Renal cortex interstitium (tissue), 11 donors: ENCODE measurements at regions not wholly inside any gene's neighbourhood (a gene's known extent, or its start where the extent isn't known, plus 50 kb on each side); places are given as distances from the start of the nearest gene placed in this dataset.
A peak's percentile ranks its signal among the peaks of the same experiment; 100 is the strongest.

Source experiments
- DNase-seq, 11 donors: peaks; one replicate each; pipeline ENCODE4 v3.0.0-alpha.2; 2013; ENCODE audit warnings: low read depth in 9 of 11, low spot score in 4 of 11; ENCODE audit errors: extremely low read depth in 1 of 11

DNA sequence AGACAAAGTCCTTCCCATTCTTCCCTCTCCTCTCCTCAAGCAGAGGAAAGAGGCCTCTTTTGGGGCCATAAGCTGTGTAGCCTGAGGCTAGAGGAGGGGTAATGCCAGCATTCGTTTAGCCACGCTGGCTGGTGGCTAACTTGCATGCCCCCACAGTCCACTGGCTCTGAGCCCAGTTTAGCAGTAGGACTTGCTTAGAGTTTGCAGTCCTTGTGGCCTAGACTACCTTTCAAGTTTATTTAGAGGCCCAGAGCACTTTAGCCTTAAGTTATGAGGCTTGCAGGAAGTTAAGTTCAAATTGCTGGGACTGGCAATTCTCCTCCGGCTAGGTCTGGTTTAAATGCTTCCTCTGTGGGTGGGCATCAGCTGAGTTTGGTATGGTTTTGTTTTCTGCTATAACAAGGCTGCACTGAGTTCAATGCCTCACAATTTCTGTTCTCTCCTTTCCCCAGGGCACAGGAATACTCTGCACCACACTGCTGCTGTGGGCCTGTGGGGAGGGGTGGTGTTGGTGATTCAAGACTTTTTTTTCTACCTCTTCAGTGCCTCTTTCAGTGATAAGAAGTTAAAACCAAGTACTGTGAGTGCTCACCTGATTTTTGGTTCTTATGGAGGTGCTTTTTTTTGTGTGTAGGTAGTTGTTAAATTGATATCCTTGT lies 281.0 kb upstream of the C11orf87 start:
- DNase-seq, result no peak

DNA sequence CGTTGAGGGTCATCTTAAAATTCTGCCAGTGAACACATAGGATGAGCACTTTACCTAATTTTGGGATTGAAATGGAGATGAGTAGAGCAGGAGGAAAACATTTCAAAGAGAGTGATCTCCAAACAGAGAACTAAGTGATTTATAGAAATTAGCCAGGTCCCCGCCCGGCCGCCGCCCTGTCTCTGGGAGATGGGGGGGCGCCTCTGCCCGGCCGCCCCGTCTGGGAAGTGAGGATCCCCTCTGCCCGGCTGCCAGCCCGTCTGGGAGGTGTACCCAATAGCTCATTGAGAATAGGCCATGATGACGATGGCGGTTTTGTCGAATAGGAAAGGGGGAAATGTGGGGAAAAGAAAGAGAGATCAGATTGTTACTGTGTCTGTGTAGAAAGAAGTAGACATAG lies 276.7 kb upstream of the C11orf87 start:
- DNase-seq, result no peak

DNA sequence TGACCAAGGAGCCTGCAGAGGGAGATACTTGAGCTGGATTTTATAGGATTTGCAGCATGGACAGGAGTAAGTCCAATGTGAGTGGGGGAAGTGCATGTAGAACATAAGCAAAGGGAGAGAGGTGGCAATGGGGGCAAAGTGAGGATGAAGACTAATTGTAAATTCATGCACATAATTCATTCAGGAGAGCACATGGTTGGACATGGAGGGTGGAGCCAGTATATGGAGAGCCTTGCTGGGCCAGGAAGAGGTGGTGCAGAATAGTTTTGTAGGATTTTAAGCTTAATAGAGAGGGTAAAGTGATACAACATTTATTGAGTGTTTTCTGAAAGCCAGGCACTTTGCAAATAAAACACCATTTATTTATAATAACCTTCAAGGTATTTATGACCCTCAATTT lies 274.3 kb upstream of the C11orf87 start:
- DNase-seq, result no peak

DNA sequence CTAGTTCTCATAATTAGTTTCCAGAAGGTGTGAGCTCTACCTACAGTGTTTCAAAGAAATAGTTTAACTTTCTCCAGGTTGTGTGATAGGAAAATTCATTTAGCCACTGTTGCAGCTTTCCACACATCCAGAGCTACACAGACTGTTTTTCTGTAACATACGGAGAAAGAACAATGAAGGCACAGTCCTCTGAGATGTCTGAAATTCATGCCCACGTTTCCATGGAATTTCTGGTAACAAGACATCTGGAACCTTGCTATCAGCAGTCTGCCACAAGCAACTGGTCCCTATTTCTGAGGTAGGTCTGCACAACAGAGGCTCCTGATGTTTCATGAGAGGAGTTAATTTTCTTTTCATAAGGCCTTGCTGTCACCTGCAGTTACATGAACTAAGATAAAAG lies 273.3 kb upstream of the C11orf87 start:
- no peak for DNase-seq

DNA sequence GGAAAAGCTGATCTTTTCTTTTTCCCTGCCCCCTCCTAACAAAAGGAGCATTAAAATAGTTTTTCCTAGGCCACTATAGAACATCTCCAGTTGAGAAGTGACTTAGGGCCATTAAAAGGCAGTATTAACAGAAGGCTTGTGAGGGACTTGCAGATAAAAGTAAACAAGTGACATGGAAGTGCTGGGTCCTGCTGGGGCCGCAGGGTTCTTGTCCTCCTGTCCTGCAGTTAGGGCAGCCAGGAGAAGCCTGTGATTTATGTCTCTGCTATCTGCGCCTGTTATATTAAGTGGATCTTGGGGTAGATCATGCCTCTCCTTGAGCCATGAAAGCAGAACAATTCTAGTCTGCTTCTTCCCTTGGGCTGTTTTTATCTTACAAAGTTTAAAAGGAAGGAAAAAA lies 271.4 kb upstream of the C11orf87 start:
- DNase-seq, result no peak

DNA sequence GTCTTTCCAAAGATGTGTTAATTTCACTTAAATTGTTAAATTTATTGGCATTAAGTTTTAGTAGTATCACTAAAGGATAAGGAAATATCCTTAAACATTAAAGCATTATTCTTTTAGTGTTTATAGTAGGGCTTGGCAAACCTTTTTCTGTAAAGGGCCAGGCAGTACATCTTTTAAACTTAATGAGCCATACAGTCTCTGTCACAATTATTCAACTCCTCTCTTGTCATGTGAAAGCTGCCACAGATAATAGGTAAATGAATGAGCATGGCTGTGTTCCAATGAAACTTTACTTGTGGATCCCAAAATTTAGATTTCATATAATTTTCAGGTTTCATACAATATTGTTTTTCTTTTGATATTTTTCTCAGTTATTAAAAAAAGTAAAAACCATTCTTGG lies 268.2 kb upstream of the C11orf87 start:
- DNase-seq, result peak in 9 of 11 donors; percentile 3 to 47 (median 21)

DNA sequence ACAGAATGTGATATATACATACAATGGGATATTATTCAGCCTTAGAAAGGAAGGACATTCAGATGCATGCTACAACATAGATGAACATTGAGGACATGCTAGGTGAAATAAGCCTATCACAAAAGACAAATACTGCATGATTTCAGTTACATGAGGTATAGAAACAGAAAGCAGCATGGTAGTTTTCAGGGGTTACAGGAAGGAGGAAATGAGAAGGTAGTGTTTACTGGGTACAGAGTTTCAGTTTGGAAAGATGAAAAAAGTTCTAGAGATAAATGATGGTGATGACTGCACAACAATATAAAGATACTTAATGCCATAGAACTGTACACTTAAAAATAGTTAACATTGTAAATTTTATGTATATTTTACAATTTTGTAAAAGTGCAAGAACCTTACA lies 266.7 kb upstream of the C11orf87 start:
- no peak for DNase-seq

DNA sequence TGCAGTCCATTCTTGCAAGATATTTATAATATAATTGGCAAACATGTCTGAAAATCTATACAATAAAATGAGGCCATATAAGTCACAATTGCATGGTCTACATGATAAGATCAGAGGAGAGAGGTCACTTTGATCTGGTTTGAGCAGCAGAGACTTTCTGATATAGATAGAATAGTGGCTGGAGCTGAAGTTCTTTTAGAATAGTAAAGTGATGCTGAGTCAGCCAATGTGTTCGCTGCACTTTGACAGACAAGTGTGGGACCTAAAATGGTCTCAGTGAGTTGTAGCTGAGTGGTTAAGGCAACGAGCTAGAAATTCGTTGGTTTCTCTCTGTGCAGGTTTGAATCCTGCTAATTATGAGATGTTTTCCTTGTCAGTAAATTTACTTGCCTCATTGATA lies 257.0 kb upstream of the C11orf87 start:
- DNase-seq, result no peak

DNA sequence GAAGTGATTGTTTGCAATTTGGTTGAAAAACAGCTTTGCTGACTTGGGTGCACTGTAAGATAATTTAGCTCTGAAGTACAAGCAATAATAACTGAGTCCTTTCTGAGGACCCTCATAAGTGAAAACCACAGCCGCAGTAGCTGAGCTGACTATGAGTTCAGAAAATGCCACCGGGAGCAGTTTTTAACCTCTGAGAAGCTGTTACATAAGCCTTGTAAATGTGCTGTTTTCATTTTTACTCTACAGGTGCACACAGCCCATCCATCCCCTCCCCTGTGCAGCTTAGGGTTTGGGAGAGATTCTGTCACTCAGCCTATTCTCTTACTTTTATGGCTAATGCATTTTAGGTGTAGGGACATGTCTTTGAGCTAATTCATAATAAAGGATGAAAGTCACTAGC lies 255.5 kb upstream of the C11orf87 start:
- no peak for DNase-seq

DNA sequence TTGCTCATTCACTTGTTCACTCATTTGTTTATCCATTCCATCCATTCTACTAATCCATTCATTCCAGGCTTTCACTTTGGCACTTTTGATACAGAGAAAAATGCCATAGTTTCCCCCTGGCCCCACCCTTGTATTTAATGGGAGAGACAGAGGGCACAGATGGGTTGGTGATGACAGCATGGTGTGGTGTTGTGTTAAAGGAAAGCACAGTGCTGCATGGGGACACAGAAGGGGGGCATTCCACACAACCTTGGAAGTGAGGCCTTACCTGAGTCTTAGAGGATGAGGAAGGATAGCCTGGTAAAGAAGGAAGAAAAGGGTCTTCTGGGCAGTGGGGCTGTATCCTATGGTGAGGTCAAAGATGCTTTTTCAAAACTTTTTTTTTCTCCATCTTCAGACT lies 248.5 kb upstream of the C11orf87 start:
- DNase-seq, result no peak

DNA sequence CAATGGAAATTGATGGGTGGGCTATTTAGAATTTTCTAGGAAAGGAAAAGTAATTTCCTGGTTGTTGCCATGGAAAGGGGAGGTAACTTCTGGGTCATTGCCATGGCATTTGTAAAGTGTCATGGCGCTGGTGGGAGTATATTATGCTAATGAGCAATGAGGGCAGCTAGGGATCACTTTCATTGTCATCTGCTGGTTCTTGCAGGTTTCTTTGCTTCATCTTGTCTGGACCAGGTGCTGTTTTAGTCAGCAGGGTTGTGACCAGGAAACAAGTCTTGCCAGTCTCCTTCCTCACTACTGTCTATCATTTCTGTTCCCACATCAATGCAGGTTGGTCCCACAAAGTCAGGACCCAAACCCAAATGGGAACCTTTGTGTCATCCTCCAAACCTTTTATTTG lies 237.6 kb upstream of the C11orf87 start:
- DNase-seq, result no peak

DNA sequence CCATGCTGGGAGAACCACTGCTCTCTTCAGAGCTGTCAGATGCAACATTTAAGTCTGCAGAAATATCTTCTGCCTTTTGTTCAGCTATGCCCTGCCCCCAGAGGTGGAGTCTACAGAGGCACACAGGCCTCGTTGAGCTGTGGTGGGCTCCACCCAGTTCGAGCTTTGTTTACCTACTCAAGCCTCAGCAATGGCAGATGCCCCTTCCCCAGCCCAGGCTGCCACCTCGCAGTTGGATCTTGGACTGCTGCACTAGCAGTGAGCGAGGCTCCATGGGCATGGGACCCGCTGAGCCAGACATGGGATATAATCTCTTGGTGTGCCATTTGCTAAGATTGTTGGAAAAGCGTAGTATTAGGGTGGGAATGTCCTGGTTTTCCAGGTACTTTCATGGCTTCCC lies 229.1 kb upstream of the C11orf87 start:
- DNase-seq, result no peak

DNA sequence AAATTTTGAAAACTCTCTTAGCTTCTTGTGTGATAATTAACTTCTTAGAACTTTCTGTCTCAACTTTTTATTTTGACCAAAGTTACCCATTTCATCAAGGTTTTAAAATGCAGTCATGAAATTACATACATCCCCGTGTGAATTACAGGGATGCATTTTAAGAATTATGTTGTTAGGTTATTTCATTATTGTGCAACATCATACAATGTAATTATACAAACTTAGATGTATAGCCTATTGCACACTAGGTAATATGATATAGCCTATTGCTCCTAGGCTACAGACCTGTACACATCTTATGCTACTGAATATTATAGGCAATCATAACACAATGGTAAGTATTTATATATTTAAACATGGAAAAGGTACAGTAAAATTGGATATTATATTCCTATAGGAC lies 228.1 kb upstream of the C11orf87 start:
- no peak for DNase-seq

DNA sequence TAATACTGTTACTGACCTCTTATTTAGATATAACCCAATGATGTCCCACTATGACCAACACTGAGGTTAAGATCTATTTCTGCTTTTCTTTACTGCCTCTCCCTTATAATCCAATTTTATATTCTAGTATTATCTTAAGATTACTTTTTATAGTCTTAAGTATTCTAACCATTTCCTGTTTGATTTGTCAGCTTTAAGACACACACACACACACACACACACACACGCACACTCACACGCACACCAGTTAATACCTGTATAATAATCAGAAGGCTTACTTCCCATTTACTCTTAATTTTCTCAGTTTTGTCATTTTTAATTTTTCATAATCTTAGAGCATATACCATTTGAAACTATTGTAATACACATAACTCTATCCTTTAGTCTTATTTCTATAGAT lies 226.0 kb upstream of the C11orf87 start:
- DNase-seq, result no peak

DNA sequence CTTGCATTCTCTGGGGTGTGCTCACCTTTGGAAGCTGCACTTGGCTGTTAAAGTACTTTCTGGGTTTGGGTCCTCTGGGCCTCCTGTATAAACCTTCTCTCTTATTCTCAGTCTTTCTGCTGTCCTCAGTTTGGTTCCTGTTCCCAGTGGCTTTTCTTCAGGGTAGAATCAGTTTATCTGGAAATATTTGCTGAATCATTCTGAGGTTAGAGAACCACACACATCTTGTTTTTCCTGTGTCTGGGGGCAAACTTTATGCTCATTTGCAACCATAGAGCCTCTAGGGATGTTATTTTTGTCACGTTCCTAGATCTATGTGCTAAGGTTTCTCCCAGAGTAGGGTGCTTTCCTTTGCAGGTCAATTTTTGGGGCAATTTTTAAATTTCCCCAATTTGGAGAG lies 224.3 kb upstream of the C11orf87 start:
- no peak for DNase-seq

DNA sequence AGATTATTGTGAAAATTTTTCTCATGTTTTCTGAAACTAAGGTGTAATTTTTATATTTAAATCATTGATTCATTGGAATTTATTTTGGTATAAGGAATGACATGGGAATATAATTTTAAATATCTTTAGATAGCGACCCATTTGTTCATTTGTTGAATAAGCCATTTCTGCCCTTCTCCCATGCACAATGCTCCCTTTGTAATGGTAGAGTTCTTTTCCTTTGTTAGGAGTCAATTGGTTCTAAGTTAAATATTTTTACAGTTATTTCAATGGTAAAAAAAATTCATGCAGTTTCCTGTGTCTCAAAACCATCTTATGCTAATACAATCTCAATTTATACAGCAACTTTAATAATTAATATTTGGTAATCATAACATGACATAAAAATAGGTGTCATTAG lies 218.8 kb upstream of the C11orf87 start:
- no peak for DNase-seq

DNA sequence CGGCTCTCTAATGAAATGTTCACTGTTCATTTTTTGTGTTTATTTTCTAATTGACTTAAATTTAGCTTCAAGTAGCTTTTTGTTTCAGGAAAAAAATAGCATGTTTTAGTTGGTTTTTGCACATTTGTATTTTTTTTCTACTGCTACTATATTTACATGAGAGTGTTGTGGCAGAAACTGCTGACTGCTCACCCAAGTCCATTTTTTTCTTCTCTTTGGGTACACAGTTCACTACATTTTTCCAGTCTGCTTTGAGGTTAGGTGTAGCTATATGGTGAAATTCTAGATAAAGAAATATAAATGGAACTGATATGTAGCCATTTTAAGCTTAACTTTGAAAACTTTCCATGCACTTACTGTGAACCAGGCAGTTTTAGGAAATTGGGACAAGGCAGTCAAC lies 216.7 kb upstream of the C11orf87 start:
- no peak for DNase-seq

DNA sequence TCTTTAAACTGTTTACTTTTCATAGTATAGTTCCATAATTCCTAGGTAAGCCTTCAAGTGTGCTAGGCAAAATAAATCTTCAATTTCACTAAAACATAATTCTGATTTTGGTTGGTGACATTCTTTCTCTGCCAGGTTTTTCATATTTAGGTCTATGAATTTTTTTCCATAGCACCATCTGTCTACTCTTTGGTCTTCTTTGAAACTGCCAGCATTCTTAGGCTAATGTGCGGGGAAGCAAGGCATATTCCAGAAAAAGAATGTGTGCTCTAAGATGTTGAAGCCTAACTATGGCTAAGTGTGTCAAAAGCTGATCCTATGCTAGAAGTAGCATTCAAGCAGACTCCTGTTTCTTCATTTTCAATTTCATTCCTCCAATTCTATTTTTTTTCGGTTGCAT lies 213.9 kb upstream of the C11orf87 start:
- DNase-seq, result no peak

DNA sequence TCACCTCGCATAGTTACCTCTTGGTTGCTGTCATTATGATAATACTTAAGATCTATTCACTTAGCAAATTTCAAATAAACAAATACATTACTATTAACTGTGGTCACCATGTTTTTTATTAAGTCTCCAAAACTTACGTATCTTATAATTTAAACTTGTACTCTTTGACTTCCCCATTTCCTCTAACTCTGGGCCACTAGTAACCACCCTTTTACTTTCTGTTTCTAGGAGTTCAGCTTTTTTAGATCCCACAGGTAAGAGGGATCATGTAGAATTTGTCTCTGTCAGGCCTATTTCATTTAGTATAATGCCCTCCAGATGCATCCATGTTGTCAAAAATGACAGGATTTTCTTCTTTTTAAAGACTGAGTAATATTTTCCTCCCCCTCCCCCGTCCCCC lies 212.4 kb upstream of the C11orf87 start:
- DNase-seq, result no peak

DNA sequence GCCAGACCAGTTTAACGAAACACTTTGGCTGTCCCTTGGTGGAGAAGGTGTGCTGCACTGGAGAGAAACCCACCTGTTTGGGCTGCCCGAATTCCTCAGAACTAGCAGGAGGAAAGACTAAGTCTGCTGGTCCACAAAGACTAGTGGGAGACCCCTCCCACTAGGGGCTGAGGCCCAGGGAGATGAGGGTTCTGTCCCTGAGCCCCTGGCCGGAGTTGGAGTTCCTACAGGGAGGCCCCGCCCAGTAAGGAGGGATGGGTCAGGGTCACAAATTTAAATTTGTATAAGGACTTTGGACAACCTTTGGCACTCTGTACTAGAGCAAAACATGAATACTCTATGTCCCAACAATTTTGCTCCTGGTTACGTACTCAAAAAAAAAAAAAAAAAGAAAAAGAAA lies 200.8 kb upstream of the C11orf87 start:
- DNase-seq, result no peak

DNA sequence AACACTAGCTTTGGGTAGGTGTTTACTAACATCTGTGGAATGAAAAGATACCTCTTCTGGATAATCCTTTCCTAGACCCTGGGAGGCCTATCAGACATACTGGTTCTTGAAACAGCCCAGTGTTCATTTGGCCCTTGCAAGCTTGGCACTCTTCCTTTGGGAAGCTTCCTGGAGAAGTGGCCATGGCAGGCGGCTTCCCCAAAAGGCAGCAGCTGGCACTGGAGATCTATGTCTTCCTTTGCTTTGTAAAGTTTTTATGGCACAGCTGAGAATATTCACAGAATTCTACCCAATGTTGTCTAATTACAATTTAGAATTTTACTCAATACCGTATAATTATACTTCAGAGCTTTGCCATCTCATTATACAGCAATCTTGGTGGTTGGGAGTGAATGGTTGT lies 199.2 kb upstream of the C11orf87 start:
- DNase-seq, result no peak

DNA sequence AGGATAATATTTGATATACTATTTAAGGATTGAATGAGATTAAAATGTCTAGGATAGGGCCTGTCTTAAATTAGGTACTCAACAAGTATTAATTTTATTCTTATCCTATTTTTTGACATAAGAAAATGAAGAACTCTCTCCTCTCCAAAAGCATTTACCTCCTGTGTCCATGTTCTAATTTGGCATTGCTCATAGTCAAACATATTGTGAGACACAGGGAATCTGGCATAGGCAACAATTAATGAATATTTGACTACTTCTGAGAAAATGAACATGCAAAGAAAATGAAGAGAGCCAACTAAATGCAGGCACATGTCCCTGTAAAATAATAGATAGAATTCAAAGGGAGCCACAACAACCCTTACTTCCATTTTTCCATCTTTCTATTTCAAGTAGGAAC lies 198.5 kb upstream of the C11orf87 start:
- no peak for DNase-seq
